NCI-H82 (cell line): ENCODE measurements at regions not wholly inside any gene's neighbourhood (a gene's known extent, or its start where the extent isn't known, plus 50 kb on each side); places are given as distances from the start of the nearest gene placed in this dataset.
A peak's percentile ranks its signal among the peaks of the same experiment; 100 is the strongest.
"Not testable (repeated sequence)": the region's sequence is repeated elsewhere in the genome, so short reads cannot be mapped to it uniquely, and the experiment has no call there.

Source experiments
- DNase-seq: peaks from one replicate; lab custom pipeline; 2025; lab: John Stamatoyannopoulos, UW

GRCh38 chr6:112651239-112651638, 304.1 kb downstream of the RFPL4B start:
- no peak for DNase-seq

GRCh38 chr6:112659912-112660311, 312.8 kb downstream of the RFPL4B start:
- DNase-seq = no peak

GRCh38 chr6:112660626-112661025, 313.5 kb downstream of the RFPL4B start:
- DNase-seq = no peak

GRCh38 chr6:112663698-112664097, 316.6 kb downstream of the RFPL4B start:
- peak; percentile 9 for DNase-seq

GRCh38 chr6:112665114-112665513, 318.0 kb downstream of the RFPL4B start:
- DNase-seq = no peak

- DNase-seq = peak; percentile 19
Observed at GRCh38 chr6:112665815-112666214, 318.7 kb downstream of the RFPL4B start.

- DNase-seq = no peak
Observed at GRCh38 chr6:112667427-112667826, 320.3 kb downstream of the RFPL4B start.

- DNase-seq = no peak
Observed at GRCh38 chr6:112680091-112680490, 333.0 kb downstream of the RFPL4B start.

- no peak for DNase-seq
Observed at GRCh38 chr6:112682071-112682470, 334.9 kb downstream of the RFPL4B start.

- no peak for DNase-seq
Observed at GRCh38 chr6:112683106-112683505, 336.0 kb downstream of the RFPL4B start.

GRCh38 chr6:112683926-112684325, 336.8 kb downstream of the RFPL4B start:
- DNase-seq = no peak

- not testable (repeated sequence) for DNase-seq
Observed at GRCh38 chr6:112685521-112686220, 338.5 kb downstream of the RFPL4B start.

- not testable (repeated sequence) for DNase-seq
Observed at GRCh38 chr6:112688487-112689165, 341.5 kb downstream of the RFPL4B start.

GRCh38 chr6:112689183-112689858, 342.2 kb downstream of the RFPL4B start:
- not testable (repeated sequence) for DNase-seq

- DNase-seq = peak; percentile 89
Observed at GRCh38 chr6:112690497-112691202, 343.5 kb downstream of the RFPL4B start.

GRCh38 chr6:112691289-112691688, 344.2 kb downstream of the RFPL4B start:
- DNase-seq = peak; percentile 12

- no peak for DNase-seq
Observed at GRCh38 chr6:112695001-112695400, 347.9 kb downstream of the RFPL4B start.

- DNase-seq = no peak
Observed at GRCh38 chr6:112697265-112697664, 350.1 kb downstream of the RFPL4B start.

- peak; percentile 21 for DNase-seq
Observed at GRCh38 chr6:112701201-112701600, 354.1 kb downstream of the RFPL4B start.

GRCh38 chr6:112710710-112711109, 363.6 kb downstream of the RFPL4B start:
- DNase-seq = no peak

GRCh38 chr6:112713402-112713801, 366.3 kb downstream of the RFPL4B start:
- no peak for DNase-seq

GRCh38 chr6:112717401-112717800, 370.3 kb downstream of the RFPL4B start:
- no peak for DNase-seq
